ENCODE measurements at regions not wholly inside any gene's neighbourhood (a gene's known extent, or its start where the extent isn't known, plus 50 kb on each side); places are given as distances from the start of the nearest gene placed in this dataset.

DNA sequence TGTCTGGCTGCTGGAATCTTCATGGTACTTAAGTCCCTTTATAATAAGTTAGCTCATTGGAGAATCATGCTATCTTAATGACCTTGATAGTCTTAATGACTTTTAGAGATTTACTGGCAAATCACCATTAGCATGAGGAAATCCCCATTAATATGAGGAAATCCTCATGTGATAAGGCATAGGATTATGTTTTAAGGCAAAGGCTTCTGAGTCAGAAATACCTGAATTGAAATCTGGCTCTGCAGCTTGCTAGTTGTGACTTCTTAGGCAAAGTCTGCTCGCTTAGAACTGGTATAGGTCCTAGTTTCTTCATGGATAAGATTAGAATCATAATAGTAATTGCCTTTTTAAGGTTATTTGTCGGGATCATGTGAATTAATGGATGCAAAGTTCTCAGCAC is 190.2 kb upstream of the BANK1 start:
- no peak for TF ChIP-seq GATAD1 (CRISPR knock-in tag; IDR thresholded peaks at IDR 0.05)
- TF ChIP-seq ZNF674 (CRISPR knock-in tag; IDR thresholded peaks at IDR 0.05; ENCODE audit: low read depth): no peak
- no peak for TF ChIP-seq NPAS2 (CRISPR knock-in tag; IDR thresholded peaks at IDR 0.05; ENCODE audit: borderline replicate concordance)
- TF ChIP-seq, protein P1, sequence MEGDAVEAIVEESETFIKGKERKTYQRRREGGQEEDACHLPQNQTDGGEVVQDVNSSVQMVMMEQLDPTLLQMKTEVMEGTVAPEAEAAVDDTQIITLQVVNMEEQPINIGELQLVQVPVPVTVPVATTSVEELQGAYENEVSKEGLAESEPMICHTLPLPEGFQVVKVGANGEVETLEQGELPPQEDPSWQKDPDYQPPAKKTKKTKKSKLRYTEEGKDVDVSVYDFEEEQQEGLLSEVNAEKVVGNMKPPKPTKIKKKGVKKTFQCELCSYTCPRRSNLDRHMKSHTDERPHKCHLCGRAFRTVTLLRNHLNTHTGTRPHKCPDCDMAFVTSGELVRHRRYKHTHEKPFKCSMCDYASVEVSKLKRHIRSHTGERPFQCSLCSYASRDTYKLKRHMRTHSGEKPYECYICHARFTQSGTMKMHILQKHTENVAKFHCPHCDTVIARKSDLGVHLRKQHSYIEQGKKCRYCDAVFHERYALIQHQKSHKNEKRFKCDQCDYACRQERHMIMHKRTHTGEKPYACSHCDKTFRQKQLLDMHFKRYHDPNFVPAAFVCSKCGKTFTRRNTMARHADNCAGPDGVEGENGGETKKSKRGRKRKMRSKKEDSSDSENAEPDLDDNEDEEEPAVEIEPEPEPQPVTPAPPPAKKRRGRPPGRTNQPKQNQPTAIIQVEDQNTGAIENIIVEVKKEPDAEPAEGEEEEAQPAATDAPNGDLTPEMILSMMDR (CRISPR knock-in tag; IDR thresholded peaks at IDR 0.05): no peak
